H9 (cell line): ENCODE measurements at regions not wholly inside any gene's neighbourhood (a gene's known extent, or its start where the extent isn't known, plus 50 kb on each side); places are given as distances from the start of the nearest gene placed in this dataset.

Source experiments
- DNase-seq: peaks from one replicate; pipeline ENCODE4 v3.0.0-alpha.2; 2017
- H2AFZ ChIP-seq: one replicate; pipeline ENCODE4 v1.6.1; 2013; ENCODE audit warnings: mild to moderate bottlenecking, low read length, control low read depth, moderate library complexity
- H2AK5ac ChIP-seq: 2 replicates; pipeline ENCODE4 v1.6.1; 2013; ENCODE audit warnings: low read length, control low read depth, mixed read lengths; ENCODE audit not compliant: insufficient read length
- H2BK120ac ChIP-seq: one replicate; pipeline ENCODE4 v1.6.1; 2013; ENCODE audit warnings: low read depth, mild to moderate bottlenecking, low read length, control low read depth, inconsistent platforms; ENCODE audit not compliant: poor library complexity, severe bottlenecking
- H2BK12ac ChIP-seq: 2 replicates; pipeline ENCODE4 v1.6.1; 2013; ENCODE audit warnings: low read length, control low read depth, mixed read lengths, low read depth; ENCODE audit not compliant: insufficient read length
- H2BK15ac ChIP-seq: 2 replicates; pipeline ENCODE4 v1.6.1; 2013; ENCODE audit warnings: low read depth, low read length, control low read depth
- H2BK20ac ChIP-seq: one replicate; pipeline ENCODE4 v1.6.1; 2013; ENCODE audit warnings: low read depth, mild to moderate bottlenecking, low read length, control low read depth, inconsistent platforms; ENCODE audit not compliant: poor library complexity, severe bottlenecking
- H2BK5ac ChIP-seq: 2 replicates; pipeline ENCODE4 v1.6.1; 2013; ENCODE audit warnings: low read length, control low read depth, mixed read lengths; ENCODE audit not compliant: insufficient read length
- H3K14ac ChIP-seq: 2 replicates; pipeline ENCODE4 v1.6.1; 2013; ENCODE audit warnings: low read length, control low read depth; ENCODE audit not compliant: insufficient read depth
- H3K18ac ChIP-seq: 2 replicates; pipeline ENCODE4 v1.6.1; 2013; ENCODE audit warnings: low read depth, mild to moderate bottlenecking, mixed read lengths, low read length, control low read depth; ENCODE audit not compliant: insufficient read length
- H3K23ac ChIP-seq: 2 replicates; pipeline ENCODE4 v1.6.1; 2013; ENCODE audit warnings: low read length, control low read depth, mixed read lengths, low read depth; ENCODE audit not compliant: insufficient read length
- H3K23me2 ChIP-seq: 2 replicates; pipeline ENCODE4 v1.6.1; 2013; ENCODE audit warnings: low read depth, mild to moderate bottlenecking, mixed read lengths, low read length, control low read depth; ENCODE audit not compliant: insufficient read length, poor library complexity, severe bottlenecking
- H3K27ac ChIP-seq: 2 replicates; pipeline ENCODE4 v1.5.1; 2013; ENCODE audit warnings: low read length, control low read depth, mixed read lengths, low read depth; ENCODE audit not compliant: insufficient read length
- H3K27me3 ChIP-seq: 2 replicates; pipeline ENCODE4 v1.6.1; 2013; ENCODE audit warnings: low read length, control low read depth, inconsistent platforms; ENCODE audit not compliant: insufficient read depth
- H3K4ac ChIP-seq: 2 replicates; pipeline ENCODE4 v1.6.1; 2013; ENCODE audit warnings: low read depth, mild to moderate bottlenecking, control low read depth, inconsistent platforms, low read length, moderate library complexity
- H3K4me1 ChIP-seq: 2 replicates; pipeline ENCODE4 v1.6.1; 2013; ENCODE audit warnings: low read length, control low read depth, inconsistent platforms; ENCODE audit not compliant: insufficient read depth
- H3K4me2 ChIP-seq: 2 replicates; pipeline ENCODE4 v1.6.1; 2013; ENCODE audit warnings: low read length, control low read depth, mixed read lengths; ENCODE audit not compliant: insufficient read length, insufficient read depth
- H3K56ac ChIP-seq: 2 replicates; pipeline ENCODE4 v1.6.1; 2013; ENCODE audit warnings: low read depth, mild to moderate bottlenecking, mixed read lengths, low read length, control low read depth; ENCODE audit not compliant: insufficient read length
- H3K79me1 ChIP-seq: 2 replicates; pipeline ENCODE4 v1.6.1; 2013; ENCODE audit warnings: low read depth, mild to moderate bottlenecking, moderate library complexity, low read length, control low read depth, inconsistent platforms; ENCODE audit not compliant: insufficient read depth, poor library complexity, severe bottlenecking
- H3K79me2 ChIP-seq: 2 replicates; pipeline ENCODE4 v1.6.1; 2013; ENCODE audit warnings: low read length, control low read depth, inconsistent platforms; ENCODE audit not compliant: insufficient read depth
- H3K9ac ChIP-seq: 2 replicates; pipeline ENCODE4 v1.6.1; 2013; ENCODE audit warnings: low read length, control low read depth, mixed read lengths; ENCODE audit not compliant: insufficient read length; ENCODE audit errors: extremely low read depth
- H3K9me3 ChIP-seq: one replicate; pipeline ENCODE4 v1.6.1; 2013; ENCODE audit warnings: low read depth, low read length, inconsistent platforms; ENCODE audit not compliant: control insufficient read depth
- H3T11ph ChIP-seq: one replicate; pipeline ENCODE4 v1.6.1; 2013; ENCODE audit warnings: mild to moderate bottlenecking, low read length, control low read depth, inconsistent platforms
- H4K20me1 ChIP-seq: one replicate; pipeline ENCODE4 v1.6.1; 2013; ENCODE audit not compliant: control insufficient read depth, insufficient read length, insufficient read depth
- H4K5ac ChIP-seq: 2 replicates; pipeline ENCODE4 v1.6.1; 2013; ENCODE audit warnings: low read depth, mild to moderate bottlenecking, mixed read lengths, low read length, control low read depth; ENCODE audit not compliant: insufficient read length
- H4K8ac ChIP-seq: replicated peaks from 2 replicates; pipeline ENCODE4 v1.6.1; 2013; ENCODE audit warnings: low read length, control low read depth, mixed read lengths, low read depth; ENCODE audit not compliant: insufficient read length
- H4K91ac ChIP-seq: 2 replicates; pipeline ENCODE4 v1.6.1; 2013; ENCODE audit warnings: low read depth, mild to moderate bottlenecking, moderate library complexity, mixed read lengths, low read length, control low read depth; ENCODE audit not compliant: insufficient read length
- H3K27ac Mint-ChIP-seq, 3 experiments: 2 replicates in 2 of 3; 3 replicates in 1 of 3; pipeline ENCODE4 v1.8.0; 2020 to 2021; ENCODE audit warnings: mixed read lengths in 3 of 3, mild to moderate bottlenecking in 1 of 3, moderate library complexity in 1 of 3
- H3K27me3 Mint-ChIP-seq: 2 replicates; pipeline ENCODE4 v1.8.0; 2021; ENCODE audit warnings: low read depth, mild to moderate bottlenecking, moderate library complexity, mixed read lengths
- H3K36me3 Mint-ChIP-seq, 3 experiments: 2 replicates in 2 of 3; 3 replicates in 1 of 3; pipeline ENCODE4 v1.8.0; 2020 to 2021; ENCODE audit warnings: low read depth in 3 of 3, mixed read lengths in 3 of 3; ENCODE audit not compliant: insufficient read depth in 1 of 3
- H3K4me1 Mint-ChIP-seq, 2 experiments: 2 replicates each; pipeline ENCODE4 v1.8.0; 2020; ENCODE audit warnings: mixed read lengths in 2 of 2
- H3K4me3 Mint-ChIP-seq, 2 experiments: 2 replicates in 1 of 2; 3 replicates in 1 of 2; pipeline ENCODE4 v1.8.0; 2020 to 2021; ENCODE audit warnings: mild to moderate bottlenecking in 2 of 2, mixed read lengths in 2 of 2, moderate library complexity in 1 of 2
- H3K9me3 Mint-ChIP-seq, 2 experiments: 2 replicates in 1 of 2; 3 replicates in 1 of 2; pipeline ENCODE4 v1.8.0; 2020; ENCODE audit warnings: mild to moderate bottlenecking in 2 of 2, mixed read lengths in 2 of 2, moderate library complexity in 1 of 2
- CTCF ChIP-seq: fragments of 200-600 bp; sonication (generic); conservative IDR thresholded peaks from 3 replicates; pipeline ENCODE4 v1.8.0; 2021; ENCODE audit warnings: antibody characterized with exemption, mild to moderate bottlenecking
- WGBS: extraction: QIAGEN DNeasy Blood & Tissue Kit; methylation state at CpG from one replicate; pipeline ENCODE4 v1.1.7; 2013; ENCODE audit warnings: missing lambda C conversion rate, low lambda C conversion rate, mixed read lengths; ENCODE audit not compliant: insufficient read length; ENCODE audit errors: extremely low coverage; 5-methylcytosine and 5-hydroxymethylcytosine counted together

GRCh38 chr17:13827118-13827517, 225.4 kb upstream of the HS3ST3A1 start:
- H4K8ac ChIP-seq: no peak overlapping the region
- TF ChIP-seq CTCF: no peak
- no peaks in the 10 kb centered on the region for H4K20me1 ChIP-seq
- H3K27me3 ChIP-seq: no peaks in the 10 kb centered on the region
- H3K4me2 ChIP-seq: no peak overlapping the region
- H2BK12ac ChIP-seq: no peak overlapping the region
- H3K23ac ChIP-seq: no peak overlapping the region
- H3K27ac Mint-ChIP-seq: 0 out of 7 replicates have a peak overlapping the region, but pooled peaks of 1 of the 3 experiments have one; percentile 61
- H3K27me3 Mint-ChIP-seq: no peaks in the 10 kb centered on the region
- H2AFZ ChIP-seq: no peak overlapping the region
- no peak overlapping the region for H3K56ac ChIP-seq
- no peak overlapping the region for H3K18ac ChIP-seq
- H3K9ac ChIP-seq: no peak overlapping the region
- WGBS: no CpG with 5 or more reads among the region's 3 CpGs
- H3K14ac ChIP-seq: no peak overlapping the region
- no peak overlapping the region for H4K91ac ChIP-seq
- H2BK120ac ChIP-seq: no peak overlapping the region
- H3K4ac ChIP-seq: no peak overlapping the region
- H2BK15ac ChIP-seq: no peak overlapping the region
- H3K4me1 ChIP-seq: no peaks in the 10 kb centered on the region
- no peaks in the 10 kb centered on the region for H3K79me1 ChIP-seq
- H3T11ph ChIP-seq: no peak overlapping the region
- no peaks in the 10 kb centered on the region for H3K4me1 Mint-ChIP-seq
- no peaks in the 10 kb centered on the region for H3K23me2 ChIP-seq
- no peak overlapping the region for H2BK20ac ChIP-seq
- H4K5ac ChIP-seq: no peak overlapping the region
- no peak overlapping the region for H3K4me3 Mint-ChIP-seq
- no peaks in the 10 kb centered on the region for H3K9me3 ChIP-seq
- H3K79me2 ChIP-seq: no peaks in the 10 kb centered on the region
- H2AK5ac ChIP-seq: no peak overlapping the region
- no peaks in the 10 kb centered on the region; a peak in 1 of 7 replicates for H3K36me3 Mint-ChIP-seq
- H2BK5ac ChIP-seq: no peak overlapping the region
- H3K9me3 Mint-ChIP-seq: no peaks in the 10 kb centered on the region
- no peak for DNase-seq
- H3K27ac ChIP-seq: no peak overlapping the region
